ENCODE measurements at regions not wholly inside any gene's neighbourhood (a gene's known extent, or its start where the extent isn't known, plus 50 kb on each side); places are given as distances from the start of the nearest gene placed in this dataset.

GRCh38 chr13:109642358-109642757 is 144.0 kb downstream of the IRS2 start:
- TF ChIP-seq CTCF (IDR thresholded peaks at IDR 0.05): no peak

GRCh38 chr13:109636736-109637135 is 149.6 kb downstream of the IRS2 start:
- TF ChIP-seq CTCF (IDR thresholded peaks at IDR 0.05): no peak

- no peak for TF ChIP-seq CTCF (IDR thresholded peaks at IDR 0.05)
Observed at GRCh38 chr13:109631069-109631468, 155.3 kb downstream of the IRS2 start.

DNA sequence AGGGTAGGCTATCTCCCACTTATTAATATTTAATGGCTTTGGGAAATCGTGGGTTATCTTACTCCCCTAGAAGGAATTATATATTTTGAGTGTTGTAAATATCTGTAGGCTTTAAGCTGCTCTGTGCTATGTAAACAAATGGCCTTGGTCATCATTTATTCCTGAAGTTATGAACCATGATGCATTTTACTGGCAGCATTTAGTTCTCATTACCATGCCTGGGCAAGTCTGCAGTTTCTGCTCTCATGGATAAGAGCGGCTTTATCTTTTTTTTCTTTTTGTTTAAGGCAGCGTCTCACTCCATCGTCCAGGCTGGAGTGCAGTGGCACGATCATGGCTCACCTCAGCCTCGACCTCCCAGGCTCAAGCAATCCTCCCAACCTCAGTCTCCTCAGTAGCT is 156.1 kb downstream of the IRS2 start:
- no peak for TF ChIP-seq CTCF (IDR thresholded peaks at IDR 0.05)

DNA sequence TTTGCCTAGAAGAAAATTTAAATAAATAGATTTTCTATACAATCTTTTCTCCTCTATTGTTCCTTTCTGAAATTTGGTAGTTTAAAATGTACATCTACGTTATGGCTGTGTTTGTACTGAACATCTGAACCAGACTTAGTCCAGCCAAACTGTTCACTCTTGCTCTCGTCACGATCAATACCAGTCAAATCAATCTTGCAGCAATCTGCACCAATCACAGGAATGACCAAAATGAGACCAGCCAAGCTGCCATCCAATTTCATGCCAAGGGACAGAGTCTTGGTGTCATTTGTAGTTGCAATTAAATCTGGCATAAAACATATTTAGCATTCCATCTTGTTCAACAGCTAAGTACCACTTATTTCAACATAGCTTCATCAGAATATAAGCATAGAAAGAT is 156.6 kb downstream of the IRS2 start:
- no peak for TF ChIP-seq CTCF (IDR thresholded peaks at IDR 0.05)

- TF ChIP-seq CTCF (IDR thresholded peaks at IDR 0.05): no peak
Observed at GRCh38 chr13:109628251-109628699, 158.1 kb downstream of the IRS2 start.

- TF ChIP-seq CTCF (IDR thresholded peaks at IDR 0.05): no peak
Observed at GRCh38 chr13:109627649-109628048, 158.7 kb downstream of the IRS2 start.

Measured in LNCAP (cell line).